ENCODE measurements at regions not wholly inside any gene's neighbourhood (a gene's known extent, or its start where the extent isn't known, plus 50 kb on each side); places are given as distances from the start of the nearest gene placed in this dataset.

GRCh38 chr3:130266817-130267216 lies 78.7 kb upstream of the COL6A5 start:
- TF ChIP-seq CTCF (IDR thresholded peaks at IDR 0.05; ENCODE audit: insufficient read depth, low read length, poor library complexity, severe bottlenecking) (no peak), EZH2phosphoT487 (conservative IDR thresholded peaks at IDR 0.05; ENCODE audit: low read length) (no peak)

Data from SU-DHL-6 (cell line).